Heart left ventricle (tissue), 13 donors: ENCODE measurements at regions not wholly inside any gene's neighbourhood (a gene's known extent, or its start where the extent isn't known, plus 50 kb on each side); places are given as distances from the start of the nearest gene placed in this dataset.
"Not testable (repeated sequence)": the region's sequence is repeated elsewhere in the genome, so short reads cannot be mapped to it uniquely, and the experiment has no call there.

ENCODE experiments used
- POLR2A ChIP-seq, 2 donors: fragments of 450-650 bp; IDR thresholded peaks; one replicate each; pipeline ENCODE4 v1.6.1; 2017; ENCODE audit warnings: antibody characterized with exemption in 2 of 2, mild to moderate bottlenecking in 2 of 2, moderate library complexity in 2 of 2
- TF ChIP-seq, protein P1 (sequence below), 12 donors: fragments of 200-600 bp; sonication (generic) in 4 of 12; IDR thresholded peaks; one replicate each; pipeline versions ENCODE4 v1.5.0 to v1.8.0; 2018 to 2022; ENCODE audit warnings: antibody characterized with exemption in 12 of 12, mild to moderate bottlenecking in 5 of 12
- donor health status: ischemic (EF 13 %, LVEDD 7.1; RV severe dilation, severe dysfunction).
- donor health status: DM: no; HTN: yes; CAD: no.
- donor health status: DM: no; HTN: no; CAD: no.
- donor health status: ischemic (EF 25% LVEDD 6.9; RV normal size, moderate dysfunction).
- donor health status: ischemic (EF 25% LVEDD 5.7; RV mildly dilated, moderate dysfunction).
- donor health status: ischemic (EF 35%, LVEDD 5.7; RV mildly dilated, moderate dysfunction).
- donor health status: nonischemic (EF 11% LVEDD 7.7; RV severe dilation, severe dysfunction).
- donor health status: DM: yes; HTN: yes; CAD: no.
- donor health status: PGD.
- donor health status: ischemic (EF 29% LVEDD 5.4; RV normal size, mild dysfunction).
- donor health status: nonischemic (EF 23%, LVEDD 6.1; RV moderate dilation, normal function).

DNA sequence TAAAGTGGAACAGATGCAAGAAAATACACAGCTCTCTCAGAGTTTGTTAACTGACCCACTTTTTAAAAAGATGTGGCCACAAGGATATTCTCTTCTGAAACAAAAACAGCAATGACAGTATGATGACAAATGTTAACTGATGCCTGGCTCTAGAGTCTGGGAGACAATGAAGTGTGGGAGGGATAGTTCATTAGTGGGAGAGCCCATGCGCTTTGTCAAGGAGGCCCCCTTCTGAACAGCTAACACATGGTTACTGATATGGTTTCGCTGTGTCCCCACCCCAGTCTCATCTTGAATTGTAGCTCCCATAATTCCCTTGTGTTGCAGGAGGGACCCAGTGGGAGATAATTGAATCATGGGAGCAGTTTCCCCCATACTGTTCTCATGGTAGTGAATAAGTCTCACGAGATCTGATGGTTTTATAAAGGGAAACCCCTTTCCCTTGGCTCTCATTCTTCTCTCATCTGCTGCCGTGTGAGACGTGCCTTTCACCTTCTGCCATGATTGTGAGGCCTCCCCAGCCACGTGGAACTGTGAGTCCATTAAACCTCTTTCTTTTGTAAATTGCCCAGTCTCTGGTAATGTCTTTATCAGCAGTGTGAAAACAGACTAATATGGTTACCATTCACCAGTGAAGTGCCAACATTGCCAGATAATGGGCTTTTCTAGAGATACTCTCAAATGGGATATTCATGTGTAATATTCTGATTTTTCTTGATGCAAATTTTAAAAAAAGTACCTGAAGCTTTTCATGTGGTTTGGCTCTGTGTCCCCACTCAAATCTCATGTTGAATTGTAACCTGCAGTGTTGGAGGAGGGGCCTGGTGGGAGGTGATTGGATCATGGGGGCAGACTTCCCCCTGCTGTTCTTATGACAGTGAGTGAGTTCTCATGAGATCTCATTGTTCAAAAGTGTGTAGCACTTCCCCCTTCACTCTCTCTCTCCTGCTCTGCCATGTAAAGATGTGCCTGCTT, 435.8 kb downstream of the SHISA9 start:
- TF ChIP-seq, protein P1, sequence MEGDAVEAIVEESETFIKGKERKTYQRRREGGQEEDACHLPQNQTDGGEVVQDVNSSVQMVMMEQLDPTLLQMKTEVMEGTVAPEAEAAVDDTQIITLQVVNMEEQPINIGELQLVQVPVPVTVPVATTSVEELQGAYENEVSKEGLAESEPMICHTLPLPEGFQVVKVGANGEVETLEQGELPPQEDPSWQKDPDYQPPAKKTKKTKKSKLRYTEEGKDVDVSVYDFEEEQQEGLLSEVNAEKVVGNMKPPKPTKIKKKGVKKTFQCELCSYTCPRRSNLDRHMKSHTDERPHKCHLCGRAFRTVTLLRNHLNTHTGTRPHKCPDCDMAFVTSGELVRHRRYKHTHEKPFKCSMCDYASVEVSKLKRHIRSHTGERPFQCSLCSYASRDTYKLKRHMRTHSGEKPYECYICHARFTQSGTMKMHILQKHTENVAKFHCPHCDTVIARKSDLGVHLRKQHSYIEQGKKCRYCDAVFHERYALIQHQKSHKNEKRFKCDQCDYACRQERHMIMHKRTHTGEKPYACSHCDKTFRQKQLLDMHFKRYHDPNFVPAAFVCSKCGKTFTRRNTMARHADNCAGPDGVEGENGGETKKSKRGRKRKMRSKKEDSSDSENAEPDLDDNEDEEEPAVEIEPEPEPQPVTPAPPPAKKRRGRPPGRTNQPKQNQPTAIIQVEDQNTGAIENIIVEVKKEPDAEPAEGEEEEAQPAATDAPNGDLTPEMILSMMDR (IDR thresholded peaks at IDR 0.05), result not testable (repeated sequence)
- not testable (repeated sequence) for TF ChIP-seq POLR2A (IDR thresholded peaks at IDR 0.05)
